HFF-Myc (cell line): ENCODE measurements at regions not wholly inside any gene's neighbourhood (a gene's known extent, or its start where the extent isn't known, plus 50 kb on each side); places are given as distances from the start of the nearest gene placed in this dataset.

Source experiments
- DNase-seq: peaks from one replicate; pipeline ENCODE4 v3.0.0-alpha.2; 2011; ENCODE audit warnings: low read depth; ENCODE audit errors: extremely low read depth
- H3K4me3 ChIP-seq: replicated peaks from 2 replicates; pipeline ENCODE4 v1.5.1; 2011; ENCODE audit warnings: low read depth, mild to moderate bottlenecking, control low read depth, low read length
- TF ChIP-seq, protein P1 (sequence below): IDR thresholded peaks from 2 replicates; pipeline ENCODE4 v1.5.1; 2012; ENCODE audit warnings: mild to moderate bottlenecking, low read depth, low read length, control low read depth; ENCODE audit errors: missing control alignments

DNA sequence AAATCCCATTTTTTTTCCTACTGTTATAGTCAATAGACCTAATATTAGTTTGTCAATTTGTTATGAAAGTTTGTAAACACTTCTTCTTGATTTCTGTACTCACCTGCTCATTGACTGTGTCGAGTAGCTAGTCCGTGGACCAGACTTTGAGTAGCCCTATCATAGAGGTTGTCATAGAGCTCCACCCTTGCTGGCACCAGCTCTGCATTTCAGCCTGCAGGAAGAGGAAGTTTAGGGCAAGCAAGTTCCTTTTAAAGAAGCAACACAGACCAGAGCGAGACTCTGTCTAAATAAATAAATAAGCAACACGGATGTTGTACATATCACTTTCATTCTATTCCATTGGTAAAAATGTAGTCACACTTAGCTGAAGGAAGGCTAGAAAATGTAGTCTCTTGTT is 74.0 kb downstream of the MCFD2 start:
- TF ChIP-seq, protein P1, sequence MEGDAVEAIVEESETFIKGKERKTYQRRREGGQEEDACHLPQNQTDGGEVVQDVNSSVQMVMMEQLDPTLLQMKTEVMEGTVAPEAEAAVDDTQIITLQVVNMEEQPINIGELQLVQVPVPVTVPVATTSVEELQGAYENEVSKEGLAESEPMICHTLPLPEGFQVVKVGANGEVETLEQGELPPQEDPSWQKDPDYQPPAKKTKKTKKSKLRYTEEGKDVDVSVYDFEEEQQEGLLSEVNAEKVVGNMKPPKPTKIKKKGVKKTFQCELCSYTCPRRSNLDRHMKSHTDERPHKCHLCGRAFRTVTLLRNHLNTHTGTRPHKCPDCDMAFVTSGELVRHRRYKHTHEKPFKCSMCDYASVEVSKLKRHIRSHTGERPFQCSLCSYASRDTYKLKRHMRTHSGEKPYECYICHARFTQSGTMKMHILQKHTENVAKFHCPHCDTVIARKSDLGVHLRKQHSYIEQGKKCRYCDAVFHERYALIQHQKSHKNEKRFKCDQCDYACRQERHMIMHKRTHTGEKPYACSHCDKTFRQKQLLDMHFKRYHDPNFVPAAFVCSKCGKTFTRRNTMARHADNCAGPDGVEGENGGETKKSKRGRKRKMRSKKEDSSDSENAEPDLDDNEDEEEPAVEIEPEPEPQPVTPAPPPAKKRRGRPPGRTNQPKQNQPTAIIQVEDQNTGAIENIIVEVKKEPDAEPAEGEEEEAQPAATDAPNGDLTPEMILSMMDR, result no peak
- no peak overlapping the region for H3K4me3 ChIP-seq
- no peak for DNase-seq

DNA sequence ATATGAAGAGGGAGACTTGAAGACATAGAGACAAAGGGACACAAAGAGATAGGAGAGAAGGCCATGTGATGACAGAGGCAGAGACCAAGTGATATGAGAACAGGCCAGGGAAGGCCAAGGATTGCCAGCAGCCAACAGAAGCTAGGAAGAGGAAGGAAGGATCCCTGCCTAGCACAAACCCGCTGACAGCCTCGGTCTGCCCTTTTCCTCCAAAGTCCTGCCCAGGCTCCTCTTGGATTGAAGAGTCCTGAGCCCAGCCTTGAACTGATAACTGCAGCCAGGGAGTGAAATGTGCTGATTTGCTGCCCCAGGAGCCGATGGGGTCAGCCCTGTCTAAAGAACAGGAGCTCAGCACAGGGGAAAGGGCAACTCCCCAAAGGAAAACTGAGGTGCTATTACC is 76.6 kb downstream of the MCFD2 start:
- DNase-seq, result no peak
- TF ChIP-seq, protein P1, result no peak
- no peak overlapping the region for H3K4me3 ChIP-seq

DNA sequence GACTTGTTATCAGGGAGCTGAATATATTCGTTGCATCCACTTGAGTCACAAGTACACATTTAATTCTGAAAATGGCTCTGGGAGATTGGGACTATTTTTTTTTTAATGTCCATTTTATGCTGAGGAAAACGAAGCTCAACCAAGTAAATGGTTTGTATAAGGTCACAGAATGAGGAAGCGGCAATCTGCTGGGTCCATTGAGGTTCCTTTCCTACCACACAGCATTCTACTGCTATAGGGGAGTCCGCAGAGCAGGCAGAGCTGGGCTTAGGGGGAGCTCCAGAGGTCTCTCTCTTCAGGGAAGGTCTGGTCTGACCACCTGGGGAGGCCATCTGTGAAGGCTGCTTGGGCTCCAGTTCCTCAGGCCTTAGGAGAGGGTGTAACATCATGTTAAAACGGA is 77.9 kb downstream of the MCFD2 start:
- H3K4me3 ChIP-seq, result no peak overlapping the region
- no peak for DNase-seq
- TF ChIP-seq, protein P1, result no peak

DNA sequence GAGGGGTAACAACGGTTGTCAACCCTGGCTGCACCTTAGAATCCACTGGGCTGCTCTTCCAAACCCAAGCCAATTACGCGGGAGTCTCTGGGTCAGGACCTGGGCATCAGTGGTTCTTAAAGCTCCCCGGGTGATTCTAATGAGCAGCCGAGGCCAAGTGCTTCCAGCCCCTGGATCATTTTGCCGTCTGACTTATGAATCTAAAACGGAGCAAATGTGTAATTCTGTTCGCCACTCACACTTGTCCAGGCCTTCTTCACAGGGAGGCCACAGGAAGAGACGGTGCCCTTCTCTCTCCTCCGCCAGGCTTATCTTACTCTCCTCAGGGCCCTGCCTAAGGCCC is 78.5 kb downstream of the MCFD2 start:
- TF ChIP-seq, protein P1, result no peak
- DNase-seq, result no peak
- no peak overlapping the region for H3K4me3 ChIP-seq

DNA sequence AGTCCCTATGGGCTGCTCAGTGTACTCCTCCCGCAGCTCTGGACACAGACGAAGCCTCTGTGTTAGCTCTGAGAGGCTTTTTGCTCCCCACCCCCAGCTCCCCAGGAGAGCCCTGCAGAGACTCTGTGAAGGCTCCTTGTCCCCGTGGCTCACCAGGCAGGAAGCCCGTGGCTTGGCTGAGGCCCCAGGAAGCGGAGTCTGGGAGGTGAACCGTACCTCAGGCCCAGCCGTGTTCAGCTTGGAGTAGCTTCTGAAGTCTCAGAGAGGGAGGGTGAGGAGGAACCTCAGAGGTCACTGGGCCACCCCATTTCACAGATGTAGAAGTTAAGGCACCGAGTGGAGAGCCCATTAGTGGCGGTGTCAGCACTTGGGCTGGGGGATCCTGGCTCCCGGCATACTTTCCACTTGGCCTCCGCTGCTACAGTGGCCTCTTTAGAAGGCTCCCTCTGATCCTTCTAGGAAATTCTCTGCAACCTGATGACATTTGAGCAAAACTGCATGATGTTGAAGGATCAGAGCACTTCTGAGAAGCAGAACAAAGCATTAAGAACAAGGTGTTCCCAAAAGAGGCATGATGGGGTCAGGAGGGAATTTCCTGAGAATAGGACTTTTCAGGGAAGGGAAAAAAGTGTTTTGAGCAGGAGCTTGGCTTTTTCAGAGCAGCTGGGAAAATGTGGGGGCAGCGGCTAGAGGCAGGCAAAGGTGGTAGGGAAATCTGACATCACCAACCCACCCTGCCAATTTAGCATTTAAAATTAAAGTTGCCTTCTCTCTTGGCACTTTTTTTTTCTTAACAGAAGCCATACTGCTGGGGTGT is 79.1 kb downstream of the MCFD2 start:
- TF ChIP-seq, protein P1, result no peak
- H3K4me3 ChIP-seq, result no peak overlapping the region
- no peak for DNase-seq

DNA sequence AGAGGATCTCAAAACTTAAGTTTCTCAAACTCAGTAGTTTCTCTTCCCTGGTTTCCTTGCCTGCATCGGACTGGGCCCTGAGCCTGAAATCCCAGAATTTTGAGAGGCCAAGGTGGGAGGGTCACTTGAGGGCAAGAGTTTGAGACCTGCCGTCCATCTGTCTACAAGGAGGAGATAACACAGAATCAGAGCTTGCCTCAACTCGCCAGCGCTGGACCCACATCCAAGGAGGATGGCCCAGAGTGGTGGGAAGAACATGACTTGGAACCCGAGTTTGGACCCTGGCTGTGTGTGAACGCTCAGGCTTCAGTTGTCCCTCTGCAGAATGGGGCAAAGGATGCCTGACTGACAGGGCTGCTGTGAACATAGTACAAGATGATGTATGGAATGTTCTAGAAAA is 80.1 kb downstream of the MCFD2 start:
- no peak overlapping the region for H3K4me3 ChIP-seq
- TF ChIP-seq, protein P1, result no peak
- DNase-seq, result no peak

DNA sequence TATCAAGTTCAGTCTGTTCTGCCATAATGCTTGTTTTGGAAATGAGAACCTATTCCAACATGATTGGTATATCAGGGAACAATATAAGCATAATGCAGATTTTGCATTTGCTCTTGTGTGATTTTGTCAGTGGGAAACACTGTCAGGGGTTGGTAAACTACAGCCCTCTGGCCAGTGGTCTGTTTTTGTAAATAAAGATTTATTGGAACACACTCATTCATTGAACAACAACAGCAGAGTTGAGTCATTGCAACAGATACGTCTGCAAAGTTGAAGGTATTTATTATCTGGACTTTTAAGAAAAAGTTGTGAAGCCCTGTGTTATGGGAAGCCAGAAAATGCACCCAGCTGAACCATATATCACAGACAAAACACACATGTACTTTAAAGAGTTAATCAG is 83.1 kb downstream of the MCFD2 start:
- no peak for DNase-seq
- no peak overlapping the region for H3K4me3 ChIP-seq
- TF ChIP-seq, protein P1, result no peak
